ENCODE measurements at regions not wholly inside any gene's neighbourhood (a gene's known extent, or its start where the extent isn't known, plus 50 kb on each side); places are given as distances from the start of the nearest gene placed in this dataset.

GRCh38 chr10:71052076-71052660 lies 160.2 kb upstream of the UNC5B start:
- in situ Hi-C loops (cut with HindIII; ENCODE audit: low pct_ligation_motif_present, low sequenced_read_pairs) = no loop called here
- TF ChIP-seq, protein P1, sequence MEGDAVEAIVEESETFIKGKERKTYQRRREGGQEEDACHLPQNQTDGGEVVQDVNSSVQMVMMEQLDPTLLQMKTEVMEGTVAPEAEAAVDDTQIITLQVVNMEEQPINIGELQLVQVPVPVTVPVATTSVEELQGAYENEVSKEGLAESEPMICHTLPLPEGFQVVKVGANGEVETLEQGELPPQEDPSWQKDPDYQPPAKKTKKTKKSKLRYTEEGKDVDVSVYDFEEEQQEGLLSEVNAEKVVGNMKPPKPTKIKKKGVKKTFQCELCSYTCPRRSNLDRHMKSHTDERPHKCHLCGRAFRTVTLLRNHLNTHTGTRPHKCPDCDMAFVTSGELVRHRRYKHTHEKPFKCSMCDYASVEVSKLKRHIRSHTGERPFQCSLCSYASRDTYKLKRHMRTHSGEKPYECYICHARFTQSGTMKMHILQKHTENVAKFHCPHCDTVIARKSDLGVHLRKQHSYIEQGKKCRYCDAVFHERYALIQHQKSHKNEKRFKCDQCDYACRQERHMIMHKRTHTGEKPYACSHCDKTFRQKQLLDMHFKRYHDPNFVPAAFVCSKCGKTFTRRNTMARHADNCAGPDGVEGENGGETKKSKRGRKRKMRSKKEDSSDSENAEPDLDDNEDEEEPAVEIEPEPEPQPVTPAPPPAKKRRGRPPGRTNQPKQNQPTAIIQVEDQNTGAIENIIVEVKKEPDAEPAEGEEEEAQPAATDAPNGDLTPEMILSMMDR (IDR thresholded peaks at IDR 0.05; ENCODE audit: low read depth, low read length, missing control alignments) = no peak
- H3K27me3 ChIP-seq (replicated peaks) = peaks cover 7% of the 10 kb centered on the region

GRCh38 chr10:71052708-71053107 lies 159.7 kb upstream of the UNC5B start:
- no peak for DNase-seq

More at GRCh38 chr10:71052076-71052660, 160.2 kb upstream of the UNC5B start:
- Histone ChIP-seq H3K36me3 (replicated peaks) (no peaks in the 10 kb centered on the region), H3K27ac (no peak overlapping the region), H3K4me3 (ENCODE audit: low read depth, low read length) (no peak overlapping the region)
- no peak for DNase-seq

DNA sequence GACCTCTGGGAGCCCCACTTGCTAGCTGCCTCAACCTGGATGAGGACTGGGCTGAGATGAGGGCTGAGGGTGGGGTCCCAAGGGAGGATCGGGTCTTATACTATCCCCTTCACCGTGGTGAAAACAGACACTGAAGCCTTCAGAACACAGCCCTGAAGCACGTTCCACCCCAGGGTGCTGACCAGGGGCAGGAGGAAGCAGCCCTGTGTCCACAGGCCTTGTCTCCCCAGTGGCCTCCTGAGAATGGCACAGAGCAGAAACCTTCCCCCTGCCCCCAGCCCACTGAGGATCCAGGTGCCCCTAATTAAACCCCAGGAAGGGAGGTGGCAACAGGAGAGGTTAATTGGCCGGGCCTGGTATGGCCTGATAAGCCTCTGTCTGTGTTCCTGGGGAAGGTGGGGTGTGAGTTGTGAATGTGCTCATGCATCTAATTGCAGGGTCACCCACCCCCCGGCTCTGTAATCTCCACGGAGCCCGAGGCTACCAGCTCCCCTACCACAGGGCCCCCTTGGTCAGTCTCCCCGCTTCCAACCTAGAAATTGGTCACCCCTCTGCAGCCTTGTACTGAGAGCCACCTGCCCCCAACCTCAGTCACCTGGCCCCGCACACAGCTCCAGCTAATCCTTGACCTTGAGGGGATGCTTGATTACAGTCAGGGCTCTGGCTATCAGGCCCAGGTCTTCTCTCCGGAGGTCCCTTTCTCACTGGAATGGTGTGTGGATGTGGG lies 159.0 kb upstream of the UNC5B start:
- Histone ChIP-seq H3K27ac (no peak overlapping the region), H3K36me3 (replicated peaks) (no peaks in the 10 kb centered on the region), H3K4me3 (ENCODE audit: low read depth, low read length) (no peak overlapping the region), H3K27me3 (replicated peaks) (peaks cover 7% of the 10 kb centered on the region)
- TF ChIP-seq, protein P1 (IDR thresholded peaks at IDR 0.05; ENCODE audit: low read depth, low read length, missing control alignments) = no peak
- in situ Hi-C loops (cut with HindIII; ENCODE audit: low pct_ligation_motif_present, low sequenced_read_pairs) = no loop called here
- no peak for DNase-seq

More at GRCh38 chr10:71052708-71053107, 159.7 kb upstream of the UNC5B start:
- H3K27me3 ChIP-seq (replicated peaks) = peaks cover 7% of the 10 kb centered on the region
- H3K27ac ChIP-seq = no peak overlapping the region
- no peak overlapping the region for H3K4me3 ChIP-seq (ENCODE audit: low read depth, low read length)
- in situ Hi-C loops (cut with HindIII; ENCODE audit: low pct_ligation_motif_present, low sequenced_read_pairs) = no loop called here
- H3K36me3 ChIP-seq (replicated peaks) = no peaks in the 10 kb centered on the region
- TF ChIP-seq, protein P1 (IDR thresholded peaks at IDR 0.05; ENCODE audit: low read depth, low read length, missing control alignments) = no peak

DNA sequence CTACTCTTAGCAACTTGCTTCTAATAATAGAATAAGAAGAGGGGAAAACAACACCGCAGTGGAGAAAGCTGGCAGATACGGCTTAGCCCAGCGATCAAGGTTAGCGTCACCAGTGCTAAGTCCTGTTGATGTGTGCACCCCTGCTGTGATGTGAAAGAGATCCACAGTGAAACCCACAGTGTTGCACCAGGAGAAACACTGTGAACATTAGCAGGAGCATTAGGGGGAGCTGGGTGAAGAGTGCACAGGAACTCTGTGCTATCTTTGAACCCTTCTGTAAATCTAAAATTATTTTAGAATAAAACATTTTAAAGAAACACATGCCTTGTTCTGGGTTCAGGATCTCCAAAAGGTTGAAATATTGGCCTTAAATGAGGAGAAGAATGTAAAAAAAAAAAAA lies 154.1 kb upstream of the UNC5B start:
- Histone ChIP-seq H3K27me3 (replicated peaks) (peaks cover 12% of the 10 kb centered on the region), H3K27ac (no peak overlapping the region), H3K36me3 (replicated peaks) (no peaks in the 10 kb centered on the region), H3K4me3 (ENCODE audit: low read depth, low read length) (no peak overlapping the region)
- TF ChIP-seq, protein P1 (IDR thresholded peaks at IDR 0.05; ENCODE audit: low read depth, low read length, missing control alignments) = no peak
- in situ Hi-C loops (cut with HindIII; ENCODE audit: low pct_ligation_motif_present, low sequenced_read_pairs) = no loop called here
- DNase-seq = no peak

DNA sequence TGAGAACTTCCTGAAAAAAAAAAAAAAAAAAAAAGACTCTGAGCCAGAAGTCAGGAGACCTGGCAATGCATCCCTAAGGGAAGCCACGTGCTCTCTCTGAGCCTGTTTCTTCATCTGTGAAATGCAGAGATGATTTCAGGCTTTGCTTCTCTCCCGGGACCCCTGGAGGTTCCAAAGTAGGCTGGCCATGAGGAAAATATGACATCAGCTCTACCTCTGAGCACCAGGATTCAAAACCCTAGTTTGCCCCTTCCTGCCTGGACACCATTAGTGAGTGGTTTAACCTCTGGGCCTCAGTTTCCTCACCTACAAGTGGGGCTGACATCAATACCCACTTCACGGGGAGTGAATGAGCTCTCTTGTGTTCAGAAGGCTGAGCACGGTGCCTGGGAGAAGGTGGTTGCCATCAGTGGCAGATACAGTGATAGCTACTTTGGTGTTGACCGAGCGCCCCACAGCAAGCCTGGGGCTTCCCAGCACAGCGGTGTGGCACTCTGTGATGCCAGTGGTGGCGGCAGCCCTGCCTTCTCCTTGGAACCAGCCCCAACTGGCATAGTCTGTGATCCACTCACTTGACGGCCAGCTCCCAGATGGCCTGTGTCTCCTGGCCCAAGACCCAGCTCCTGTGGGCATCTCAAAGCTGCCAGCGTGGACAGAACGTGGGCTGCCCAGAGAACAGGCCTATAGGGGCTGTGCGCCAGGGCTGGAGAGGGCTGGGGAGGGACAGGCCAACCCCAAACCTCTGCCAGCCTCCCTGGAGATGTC lies 153.1 kb upstream of the UNC5B start:
- Histone ChIP-seq H3K27ac (no peak overlapping the region), H3K27me3 (replicated peaks) (peaks cover 12% of the 10 kb centered on the region), H3K36me3 (replicated peaks) (no peaks in the 10 kb centered on the region), H3K4me3 (ENCODE audit: low read depth, low read length) (no peak overlapping the region)
- DNase-seq = no peak
- TF ChIP-seq, protein P1 (IDR thresholded peaks at IDR 0.05; ENCODE audit: low read depth, low read length, missing control alignments) = no peak
- in situ Hi-C loops (cut with HindIII; ENCODE audit: low pct_ligation_motif_present, low sequenced_read_pairs) = no loop called here

All from brain microvascular endothelial cell (primary cell).